H9 (cell line): ENCODE measurements at regions not wholly inside any gene's neighbourhood (a gene's known extent, or its start where the extent isn't known, plus 50 kb on each side); places are given as distances from the start of the nearest gene placed in this dataset.

Source experiments
- DNase-seq: peaks from one replicate; pipeline ENCODE4 v3.0.0-alpha.2; 2017
- H2AFZ ChIP-seq: one replicate; pipeline ENCODE4 v1.6.1; 2013; ENCODE audit warnings: mild to moderate bottlenecking, low read length, control low read depth, moderate library complexity
- H2AK5ac ChIP-seq: 2 replicates; pipeline ENCODE4 v1.6.1; 2013; ENCODE audit warnings: low read length, control low read depth, mixed read lengths; ENCODE audit not compliant: insufficient read length
- H2BK120ac ChIP-seq: one replicate; pipeline ENCODE4 v1.6.1; 2013; ENCODE audit warnings: low read depth, mild to moderate bottlenecking, low read length, control low read depth, inconsistent platforms; ENCODE audit not compliant: poor library complexity, severe bottlenecking
- H2BK12ac ChIP-seq: 2 replicates; pipeline ENCODE4 v1.6.1; 2013; ENCODE audit warnings: low read length, control low read depth, mixed read lengths, low read depth; ENCODE audit not compliant: insufficient read length
- H2BK15ac ChIP-seq: 2 replicates; pipeline ENCODE4 v1.6.1; 2013; ENCODE audit warnings: low read depth, low read length, control low read depth
- H2BK20ac ChIP-seq: one replicate; pipeline ENCODE4 v1.6.1; 2013; ENCODE audit warnings: low read depth, mild to moderate bottlenecking, low read length, control low read depth, inconsistent platforms; ENCODE audit not compliant: poor library complexity, severe bottlenecking
- H2BK5ac ChIP-seq: 2 replicates; pipeline ENCODE4 v1.6.1; 2013; ENCODE audit warnings: low read length, control low read depth, mixed read lengths; ENCODE audit not compliant: insufficient read length
- H3K14ac ChIP-seq: 2 replicates; pipeline ENCODE4 v1.6.1; 2013; ENCODE audit warnings: low read length, control low read depth; ENCODE audit not compliant: insufficient read depth
- H3K18ac ChIP-seq: 2 replicates; pipeline ENCODE4 v1.6.1; 2013; ENCODE audit warnings: low read depth, mild to moderate bottlenecking, mixed read lengths, low read length, control low read depth; ENCODE audit not compliant: insufficient read length
- H3K23ac ChIP-seq: 2 replicates; pipeline ENCODE4 v1.6.1; 2013; ENCODE audit warnings: low read length, control low read depth, mixed read lengths, low read depth; ENCODE audit not compliant: insufficient read length
- H3K23me2 ChIP-seq: 2 replicates; pipeline ENCODE4 v1.6.1; 2013; ENCODE audit warnings: low read depth, mild to moderate bottlenecking, mixed read lengths, low read length, control low read depth; ENCODE audit not compliant: insufficient read length, poor library complexity, severe bottlenecking
- H3K27ac ChIP-seq: 2 replicates; pipeline ENCODE4 v1.5.1; 2013; ENCODE audit warnings: low read length, control low read depth, mixed read lengths, low read depth; ENCODE audit not compliant: insufficient read length
- H3K27me3 ChIP-seq: 2 replicates; pipeline ENCODE4 v1.6.1; 2013; ENCODE audit warnings: low read length, control low read depth, inconsistent platforms; ENCODE audit not compliant: insufficient read depth
- H3K4ac ChIP-seq: 2 replicates; pipeline ENCODE4 v1.6.1; 2013; ENCODE audit warnings: low read depth, mild to moderate bottlenecking, control low read depth, inconsistent platforms, low read length, moderate library complexity
- H3K4me1 ChIP-seq: 2 replicates; pipeline ENCODE4 v1.6.1; 2013; ENCODE audit warnings: low read length, control low read depth, inconsistent platforms; ENCODE audit not compliant: insufficient read depth
- H3K4me2 ChIP-seq: 2 replicates; pipeline ENCODE4 v1.6.1; 2013; ENCODE audit warnings: low read length, control low read depth, mixed read lengths; ENCODE audit not compliant: insufficient read length, insufficient read depth
- H3K56ac ChIP-seq: 2 replicates; pipeline ENCODE4 v1.6.1; 2013; ENCODE audit warnings: low read depth, mild to moderate bottlenecking, mixed read lengths, low read length, control low read depth; ENCODE audit not compliant: insufficient read length
- H3K79me1 ChIP-seq: 2 replicates; pipeline ENCODE4 v1.6.1; 2013; ENCODE audit warnings: low read depth, mild to moderate bottlenecking, moderate library complexity, low read length, control low read depth, inconsistent platforms; ENCODE audit not compliant: insufficient read depth, poor library complexity, severe bottlenecking
- H3K79me2 ChIP-seq: 2 replicates; pipeline ENCODE4 v1.6.1; 2013; ENCODE audit warnings: low read length, control low read depth, inconsistent platforms; ENCODE audit not compliant: insufficient read depth
- H3K9ac ChIP-seq: 2 replicates; pipeline ENCODE4 v1.6.1; 2013; ENCODE audit warnings: low read length, control low read depth, mixed read lengths; ENCODE audit not compliant: insufficient read length; ENCODE audit errors: extremely low read depth
- H3K9me3 ChIP-seq: one replicate; pipeline ENCODE4 v1.6.1; 2013; ENCODE audit warnings: low read depth, low read length, inconsistent platforms; ENCODE audit not compliant: control insufficient read depth
- H3T11ph ChIP-seq: one replicate; pipeline ENCODE4 v1.6.1; 2013; ENCODE audit warnings: mild to moderate bottlenecking, low read length, control low read depth, inconsistent platforms
- H4K20me1 ChIP-seq: one replicate; pipeline ENCODE4 v1.6.1; 2013; ENCODE audit not compliant: control insufficient read depth, insufficient read length, insufficient read depth
- H4K5ac ChIP-seq: 2 replicates; pipeline ENCODE4 v1.6.1; 2013; ENCODE audit warnings: low read depth, mild to moderate bottlenecking, mixed read lengths, low read length, control low read depth; ENCODE audit not compliant: insufficient read length
- H4K8ac ChIP-seq: replicated peaks from 2 replicates; pipeline ENCODE4 v1.6.1; 2013; ENCODE audit warnings: low read length, control low read depth, mixed read lengths, low read depth; ENCODE audit not compliant: insufficient read length
- H4K91ac ChIP-seq: 2 replicates; pipeline ENCODE4 v1.6.1; 2013; ENCODE audit warnings: low read depth, mild to moderate bottlenecking, moderate library complexity, mixed read lengths, low read length, control low read depth; ENCODE audit not compliant: insufficient read length
- H3K27ac Mint-ChIP-seq, 3 experiments: 2 replicates in 2 of 3; 3 replicates in 1 of 3; pipeline ENCODE4 v1.8.0; 2020 to 2021; ENCODE audit warnings: mixed read lengths in 3 of 3, mild to moderate bottlenecking in 1 of 3, moderate library complexity in 1 of 3
- H3K27me3 Mint-ChIP-seq: 2 replicates; pipeline ENCODE4 v1.8.0; 2021; ENCODE audit warnings: low read depth, mild to moderate bottlenecking, moderate library complexity, mixed read lengths
- H3K36me3 Mint-ChIP-seq, 3 experiments: 2 replicates in 2 of 3; 3 replicates in 1 of 3; pipeline ENCODE4 v1.8.0; 2020 to 2021; ENCODE audit warnings: low read depth in 3 of 3, mixed read lengths in 3 of 3; ENCODE audit not compliant: insufficient read depth in 1 of 3
- H3K4me1 Mint-ChIP-seq, 2 experiments: 2 replicates each; pipeline ENCODE4 v1.8.0; 2020; ENCODE audit warnings: mixed read lengths in 2 of 2
- H3K4me3 Mint-ChIP-seq, 2 experiments: 2 replicates in 1 of 2; 3 replicates in 1 of 2; pipeline ENCODE4 v1.8.0; 2020 to 2021; ENCODE audit warnings: mild to moderate bottlenecking in 2 of 2, mixed read lengths in 2 of 2, moderate library complexity in 1 of 2
- H3K9me3 Mint-ChIP-seq, 2 experiments: 2 replicates in 1 of 2; 3 replicates in 1 of 2; pipeline ENCODE4 v1.8.0; 2020; ENCODE audit warnings: mild to moderate bottlenecking in 2 of 2, mixed read lengths in 2 of 2, moderate library complexity in 1 of 2
- TF ChIP-seq, protein P1 (sequence below): fragments of 200-600 bp; sonication (generic); conservative IDR thresholded peaks from 3 replicates; pipeline ENCODE4 v1.8.0; 2021; ENCODE audit warnings: antibody characterized with exemption, mild to moderate bottlenecking

DNA sequence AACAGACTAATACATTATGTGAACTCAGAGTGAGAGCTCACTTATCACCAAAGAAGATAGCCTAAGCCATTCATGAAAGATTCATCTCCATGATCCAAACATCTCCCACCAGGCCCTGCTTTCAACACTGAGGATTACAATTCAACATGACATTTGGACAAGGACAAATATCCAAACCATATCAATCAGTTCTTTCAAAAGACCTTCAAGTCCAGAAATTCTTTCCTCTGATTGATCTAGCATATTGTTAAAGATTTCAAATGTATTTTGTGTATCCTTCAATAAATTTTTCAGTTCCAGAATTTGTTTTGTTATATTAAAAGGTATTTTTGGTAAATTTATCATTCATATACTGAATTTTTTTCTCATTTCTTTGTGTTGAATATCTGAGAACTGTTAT is 1055.8 kb downstream of the SLC6A15 start:
- no peaks in the 10 kb centered on the region for H3K79me1 ChIP-seq
- TF ChIP-seq, protein P1, sequence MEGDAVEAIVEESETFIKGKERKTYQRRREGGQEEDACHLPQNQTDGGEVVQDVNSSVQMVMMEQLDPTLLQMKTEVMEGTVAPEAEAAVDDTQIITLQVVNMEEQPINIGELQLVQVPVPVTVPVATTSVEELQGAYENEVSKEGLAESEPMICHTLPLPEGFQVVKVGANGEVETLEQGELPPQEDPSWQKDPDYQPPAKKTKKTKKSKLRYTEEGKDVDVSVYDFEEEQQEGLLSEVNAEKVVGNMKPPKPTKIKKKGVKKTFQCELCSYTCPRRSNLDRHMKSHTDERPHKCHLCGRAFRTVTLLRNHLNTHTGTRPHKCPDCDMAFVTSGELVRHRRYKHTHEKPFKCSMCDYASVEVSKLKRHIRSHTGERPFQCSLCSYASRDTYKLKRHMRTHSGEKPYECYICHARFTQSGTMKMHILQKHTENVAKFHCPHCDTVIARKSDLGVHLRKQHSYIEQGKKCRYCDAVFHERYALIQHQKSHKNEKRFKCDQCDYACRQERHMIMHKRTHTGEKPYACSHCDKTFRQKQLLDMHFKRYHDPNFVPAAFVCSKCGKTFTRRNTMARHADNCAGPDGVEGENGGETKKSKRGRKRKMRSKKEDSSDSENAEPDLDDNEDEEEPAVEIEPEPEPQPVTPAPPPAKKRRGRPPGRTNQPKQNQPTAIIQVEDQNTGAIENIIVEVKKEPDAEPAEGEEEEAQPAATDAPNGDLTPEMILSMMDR: no peak
- H2BK20ac ChIP-seq: no peak overlapping the region
- no peak overlapping the region for H3K4ac ChIP-seq
- no peaks in the 10 kb centered on the region for H3K27me3 ChIP-seq
- no peak overlapping the region for H3T11ph ChIP-seq
- no peak overlapping the region for H2AFZ ChIP-seq
- no peak overlapping the region for H3K14ac ChIP-seq
- no peak overlapping the region for H2BK5ac ChIP-seq
- H2BK120ac ChIP-seq: no peak overlapping the region
- H3K27me3 Mint-ChIP-seq: no peaks in the 10 kb centered on the region
- H2AK5ac ChIP-seq: no peak overlapping the region
- H3K27ac Mint-ChIP-seq: no peak overlapping the region
- H3K4me1 Mint-ChIP-seq: peaks cover 0 to 4% of the 10 kb centered on the region in 2 experiments; a peak in 1 of 4 replicates
- H2BK15ac ChIP-seq: no peak overlapping the region
- H3K23ac ChIP-seq: no peak overlapping the region
- no peak overlapping the region for H3K4me3 Mint-ChIP-seq
- no peaks in the 10 kb centered on the region for H3K79me2 ChIP-seq
- H3K9me3 ChIP-seq: no peaks in the 10 kb centered on the region
- H3K56ac ChIP-seq: no peak overlapping the region
- peaks cover 5 to 21% (median 11%) of the 10 kb centered on the region in 3 experiments; a peak in 4 of 7 replicates for H3K36me3 Mint-ChIP-seq
- no peak overlapping the region for H3K27ac ChIP-seq
- H3K23me2 ChIP-seq: no peaks in the 10 kb centered on the region
- H4K91ac ChIP-seq: no peak overlapping the region
- no peaks in the 10 kb centered on the region for H4K20me1 ChIP-seq
- H3K4me1 ChIP-seq: no peaks in the 10 kb centered on the region
- H3K9ac ChIP-seq: no peak overlapping the region
- no peak overlapping the region for H2BK12ac ChIP-seq
- no peak overlapping the region for H4K8ac ChIP-seq
- H3K9me3 Mint-ChIP-seq: peaks cover 16% of the 10 kb centered on the region in 2 experiments
- no peak overlapping the region for H3K4me2 ChIP-seq
- no peak overlapping the region for H3K18ac ChIP-seq
- no peak overlapping the region for H4K5ac ChIP-seq
- no peak for DNase-seq
